Psoas muscle (tissue), 7 donors: ENCODE measurements at regions not wholly inside any gene's neighbourhood (a gene's known extent, or its start where the extent isn't known, plus 50 kb on each side); places are given as distances from the start of the nearest gene placed in this dataset.

Experiments
- ATAC-seq, 4 donors: fragments of 200-7000 bp; cut with Tn5 transposase; one replicate each; pipeline ENCODE4 v1.9.1; 2020; ENCODE audit warnings: moderate library complexity in 3 of 4, mild to moderate bottlenecking in 2 of 4
- DNase-seq, 2 donors: peaks; one replicate each; pipeline ENCODE4 v3.0.0-alpha.2; 2020
- H3K27ac ChIP-seq: fragments of 200-600 bp; one replicate; pipeline ENCODE4 v1.8.0; 2022
- H3K27me3 ChIP-seq, 3 donors: fragments of 200-600 bp in 1 of 3; one replicate each; pipeline versions ENCODE4 v1.6.1 to v1.8.0; 2013 to 2022; ENCODE audit warnings: low read length in 2 of 3, mild to moderate bottlenecking in 2 of 3, moderate library complexity in 1 of 3; ENCODE audit not compliant: insufficient read depth in 3 of 3
- H3K36me3 ChIP-seq, 2 donors: fragments of 200-600 bp in 1 of 2; one replicate each; pipeline versions ENCODE4 v1.6.1 to v1.8.0; 2013 to 2022; ENCODE audit warnings: low read depth in 1 of 2, mild to moderate bottlenecking in 1 of 2, moderate library complexity in 1 of 2; ENCODE audit not compliant: insufficient read depth in 1 of 2
- H3K4me1 ChIP-seq: fragments of 200-600 bp; one replicate; pipeline ENCODE4 v1.8.0; 2022
- H3K4me3 ChIP-seq: fragments of 200-600 bp; one replicate; pipeline ENCODE4 v1.8.0; 2022; ENCODE audit warnings: mild to moderate bottlenecking
- H3K9me3 ChIP-seq: fragments of 200-600 bp; one replicate; pipeline ENCODE4 v1.8.0; 2022
- CTCF ChIP-seq: fragments of 200-600 bp; IDR thresholded peaks from one replicate; pipeline ENCODE4 v1.8.0; 2022; ENCODE audit warnings: antibody characterized with exemption
- WGBS, 3 donors: extraction: QIAGEN DNeasy Blood & Tissue Kit; methylation state at CpG; one replicate each; pipeline versions ENCODE4 v1.1.6 to v1.1.7; 2013; 5-methylcytosine and 5-hydroxymethylcytosine counted together
- intact Hi-C, 2 donors: fragments of 100-400 bp; cut with DNase I; formaldehyde crosslinking; loops; one replicate each; pipeline versions ENCODE4 v1.11.0 to v1.14.2; 2022
- donor health status: healthy with polysubstance abuse.
- donor health status: DM: no; HTN: no; CAD: no; lungs with moderate emphysema.
- donor health status: Bipolar disorder and iron deficiency.
- donor health status: healthy.
- donor health status: DM: yes; HTN: yes; CAD: no.
- donor health status: DM: no; HTN: no; CAD: no.
- donor health status: DM: yes; HTN: yes; CAD: no.

- intact Hi-C loops, result no loop called here
- ATAC-seq, result no peak
Observed at GRCh38 chr5:8750100-8750499, 795.8 kb downstream of the SEMA5A start.

GRCh38 chr5:8751971-8752370 is 793.9 kb downstream of the SEMA5A start:
- no peaks in the 10 kb centered on the region for H3K4me1 ChIP-seq
- no peaks in the 10 kb centered on the region for H3K9me3 ChIP-seq
- no peak for TF ChIP-seq CTCF
- ATAC-seq, result no peak
- no peak for DNase-seq
- 47 to 54% (median 53%) methylated on average over 4 of the region's 4 CpGs for WGBS, 3 donors
- H3K4me3 ChIP-seq, result no peak overlapping the region
- no peaks in the 10 kb centered on the region for H3K36me3 ChIP-seq
- no peak overlapping the region for H3K27ac ChIP-seq
- H3K27me3 ChIP-seq, result no peaks in the 10 kb centered on the region
- intact Hi-C loops, result no loop called here

More at GRCh38 chr5:8750100-8750499, 795.8 kb downstream of the SEMA5A start:
- Histone ChIP-seq H3K27ac (no peak overlapping the region), H3K4me1 (no peaks in the 10 kb centered on the region), H3K36me3 (no peaks in the 10 kb centered on the region), H3K27me3 (no peaks in the 10 kb centered on the region), H3K9me3 (no peaks in the 10 kb centered on the region), H3K4me3 (no peak overlapping the region)
- DNase-seq, result no peak
- no peak for TF ChIP-seq CTCF

- no peaks in the 10 kb centered on the region for H3K36me3 ChIP-seq
- no peak overlapping the region for H3K27ac ChIP-seq
- no peaks in the 10 kb centered on the region for H3K9me3 ChIP-seq
- no peaks in the 10 kb centered on the region for H3K27me3 ChIP-seq
- DNase-seq, result no peak
- intact Hi-C loops, result no loop called here
- TF ChIP-seq CTCF, result no peak
- no peak overlapping the region for H3K4me3 ChIP-seq
- 66 to 78% (median 71%) methylated on average over 1 of the region's 1 CpG for WGBS, 3 donors
- ATAC-seq, result no peak
- no peaks in the 10 kb centered on the region for H3K4me1 ChIP-seq
Observed at GRCh38 chr5:8752595-8752994, 793.3 kb downstream of the SEMA5A start.

- intact Hi-C loops, result no loop called here
- ATAC-seq, result no peak
- 37 to 50% (median 48%) methylated on average over 2 of the region's 2 CpGs for WGBS, 3 donors
Observed at GRCh38 chr5:8756498-8757084, 789.3 kb downstream of the SEMA5A start.

More at GRCh38 chr5:8756498-8757084, 789.3 kb downstream of the SEMA5A start:
- Histone ChIP-seq H3K4me1 (no peaks in the 10 kb centered on the region), H3K27ac (no peak overlapping the region), H3K27me3 (no peaks in the 10 kb centered on the region), H3K9me3 (no peaks in the 10 kb centered on the region), H3K4me3 (no peak overlapping the region), H3K36me3 (no peaks in the 10 kb centered on the region)
- TF ChIP-seq CTCF, result no peak
- DNase-seq, result no peak
